ENCODE measurements at regions not wholly inside any gene's neighbourhood (a gene's known extent, or its start where the extent isn't known, plus 50 kb on each side); places are given as distances from the start of the nearest gene placed in this dataset.
"Not testable (repeated sequence)": the region's sequence is repeated elsewhere in the genome, so short reads cannot be mapped to it uniquely, and the experiment has no call there.

DNA sequence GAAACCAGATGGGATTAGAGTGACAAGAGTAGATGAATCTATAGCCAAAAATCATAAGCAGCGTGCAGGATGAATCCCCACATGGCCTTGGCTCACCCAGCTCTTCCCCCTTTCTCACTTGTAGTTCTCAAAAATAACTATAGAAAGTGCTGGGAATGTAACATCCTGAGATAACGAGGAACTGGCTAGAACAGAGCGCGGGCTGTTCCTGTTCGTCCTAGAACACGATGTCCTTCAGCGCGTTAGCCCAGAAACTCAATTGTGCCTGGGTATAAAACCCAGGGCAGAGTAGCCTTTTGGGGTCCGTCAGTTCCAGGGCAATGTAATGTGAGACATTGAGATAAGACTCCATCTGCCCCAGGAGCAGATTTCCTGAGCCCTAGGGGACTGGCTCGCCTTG, 326.2 kb downstream of the TSHZ3 start:
- no peak for DNase-seq

DNA sequence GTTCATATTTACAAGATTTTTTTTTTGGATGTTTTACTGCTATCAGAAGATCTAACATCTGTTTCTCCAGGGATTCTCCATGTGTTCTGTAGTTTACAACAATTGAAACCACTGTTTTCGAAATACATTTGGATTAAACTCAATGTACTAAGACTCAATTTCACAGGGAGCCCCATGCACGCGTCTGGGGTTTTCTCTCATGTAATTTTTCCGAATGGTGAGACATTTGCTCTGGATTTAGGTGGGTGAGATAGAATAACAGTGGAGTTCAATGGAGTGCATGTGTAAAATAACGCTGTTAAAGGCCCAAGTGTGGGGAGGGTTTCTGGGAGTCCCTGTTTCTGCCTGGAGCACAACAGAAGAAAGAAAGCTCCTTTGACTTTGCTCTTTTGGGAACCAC, 330.3 kb downstream of the TSHZ3 start:
- no peak for DNase-seq

DNA sequence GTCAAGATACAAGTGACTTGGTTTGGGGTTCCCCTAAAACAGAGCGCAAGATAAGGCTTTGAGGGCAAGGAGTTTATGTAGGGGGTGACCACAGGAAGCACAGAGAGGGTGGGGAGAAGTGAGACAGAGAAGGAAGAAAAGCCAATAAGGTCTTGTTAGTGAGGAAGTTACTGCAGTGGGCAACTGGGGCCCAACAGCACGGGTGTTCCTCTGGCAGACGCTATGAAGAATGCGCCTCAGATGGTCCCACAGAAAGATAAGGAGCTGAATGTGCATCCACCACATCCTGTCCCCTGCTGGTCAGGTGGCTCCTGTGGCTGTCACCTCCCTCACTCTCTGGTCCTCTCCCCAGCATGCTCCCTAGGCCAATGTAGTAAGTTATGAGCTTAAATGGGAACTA, 333.5 kb downstream of the TSHZ3 start:
- no peak for DNase-seq

DNA sequence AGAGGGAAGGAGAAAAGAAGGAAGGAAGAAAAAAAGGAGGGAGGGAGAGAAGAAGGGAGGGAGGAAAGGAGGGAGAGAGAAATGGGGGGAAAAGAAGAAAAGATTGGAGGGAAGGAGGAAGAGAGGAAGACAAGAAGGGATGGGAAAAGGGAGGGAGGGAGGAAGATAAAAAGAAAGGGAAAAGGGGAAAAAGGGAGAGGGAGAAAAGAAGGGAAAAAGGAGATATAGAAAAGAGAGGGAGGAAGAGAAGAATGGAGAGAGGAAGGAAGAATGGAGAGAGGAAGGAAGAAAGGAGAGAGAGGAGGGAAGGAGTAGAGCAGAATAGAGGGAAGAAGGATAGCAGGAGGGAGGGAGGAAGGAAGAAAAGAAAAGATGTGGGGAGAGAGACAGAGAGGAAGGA, 334.6 kb downstream of the TSHZ3 start:
- DNase-seq, result no peak

DNA sequence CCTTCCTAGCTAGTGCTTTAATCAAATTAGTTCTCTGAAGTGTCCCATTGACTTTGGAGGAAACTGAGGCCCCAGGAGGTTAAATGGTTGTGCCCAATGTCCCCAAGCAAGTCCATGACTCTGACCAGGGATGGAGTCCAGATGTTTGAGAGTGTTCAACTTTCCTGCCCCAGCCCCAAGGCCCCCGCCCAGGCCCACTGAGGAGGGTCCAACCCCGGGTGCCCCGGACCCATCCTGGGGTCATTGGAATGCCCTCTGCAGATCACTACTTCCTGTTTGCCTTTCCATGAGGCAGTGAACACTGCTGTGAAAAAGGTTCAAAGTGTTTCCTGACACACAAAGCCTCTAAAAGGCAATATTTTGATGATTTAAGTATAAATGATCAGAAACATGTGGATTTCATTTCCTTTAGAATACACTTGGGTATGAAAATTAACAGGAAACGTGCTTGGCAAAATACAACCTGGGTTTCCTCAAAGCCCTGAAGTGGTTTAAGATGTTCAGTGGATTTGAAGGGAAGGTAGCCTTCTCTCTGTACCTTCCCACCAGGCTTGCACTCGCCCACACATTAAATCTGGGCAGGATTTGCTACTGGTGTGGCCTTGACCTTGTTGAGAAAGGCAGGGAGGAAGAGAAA, 335.7 kb downstream of the TSHZ3 start:
- DNase-seq, result no peak

DNA sequence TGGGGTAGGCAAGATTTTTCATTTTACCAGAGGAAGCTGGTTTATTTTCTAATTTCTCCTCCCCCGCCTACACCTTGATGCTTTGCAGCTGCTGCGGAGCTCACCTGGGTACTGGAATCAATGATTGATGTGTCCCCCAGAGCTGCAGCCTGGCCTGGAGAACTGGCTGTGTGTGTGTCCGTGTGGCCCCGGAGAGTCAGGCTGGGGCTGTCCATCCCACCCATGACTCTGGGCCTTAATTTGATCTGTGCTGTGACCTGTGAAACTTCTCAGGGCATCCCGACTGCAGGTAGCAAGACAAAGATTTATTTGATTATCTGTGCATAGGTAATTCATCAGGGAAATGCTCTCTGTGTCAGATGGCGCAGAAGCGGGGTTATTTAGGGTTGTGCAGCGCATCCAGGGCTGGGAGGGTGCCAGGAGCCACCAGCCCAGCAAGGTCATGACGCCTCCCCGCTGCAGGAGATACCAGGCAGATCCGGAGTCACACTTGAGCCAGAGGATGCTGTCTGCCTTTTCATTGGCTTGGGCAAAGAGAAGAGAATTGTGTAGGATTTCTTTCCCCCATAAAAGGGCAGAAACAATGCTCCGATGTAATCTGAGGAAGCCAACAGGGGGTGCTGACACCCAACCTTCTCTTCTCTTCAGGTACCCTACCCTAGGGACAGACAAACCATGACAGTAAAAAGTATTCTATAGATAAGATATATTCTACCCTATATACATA, 346.6 kb downstream of the TSHZ3 start:
- no peak for DNase-seq

DNA sequence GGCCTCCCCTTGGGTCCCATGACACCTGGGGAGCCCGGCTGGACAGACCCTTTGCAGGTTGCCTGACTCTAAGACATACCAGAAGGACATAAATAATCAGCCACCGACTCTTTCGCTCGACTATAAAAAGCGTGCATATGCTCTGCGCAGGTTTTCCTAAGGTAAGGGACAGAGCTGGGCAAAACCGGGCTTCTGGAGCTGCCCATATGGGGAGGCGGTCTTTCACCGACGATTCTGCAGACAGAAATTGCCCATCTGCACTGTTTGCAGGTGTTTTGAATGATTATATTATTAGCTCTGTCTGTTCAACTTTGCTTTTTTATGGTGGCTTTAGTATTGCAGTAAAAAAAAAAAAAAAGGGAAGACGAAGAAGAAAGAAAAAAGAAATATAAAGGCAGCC, 347.2 kb downstream of the TSHZ3 start:
- no peak for DNase-seq

DNA sequence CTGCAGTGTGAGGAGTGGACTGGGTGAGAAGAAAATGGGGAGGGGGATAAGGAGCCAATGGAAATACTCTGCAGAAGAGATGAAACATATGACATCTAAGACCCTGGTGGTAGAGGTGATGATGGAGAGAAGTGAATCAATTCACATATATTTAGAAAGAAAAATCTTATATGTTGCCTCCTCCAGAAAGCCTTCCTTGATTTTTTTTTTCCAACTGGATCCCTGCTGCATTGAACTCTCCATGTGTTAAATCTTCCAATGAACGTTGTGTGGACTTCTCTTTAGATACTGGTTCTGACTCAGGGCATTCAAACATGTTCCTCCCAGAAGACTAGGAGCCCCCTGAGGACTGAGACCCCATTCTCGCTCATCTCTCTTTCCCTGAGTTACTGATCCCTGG, 348.3 kb downstream of the TSHZ3 start:
- DNase-seq, result no peak

DNA sequence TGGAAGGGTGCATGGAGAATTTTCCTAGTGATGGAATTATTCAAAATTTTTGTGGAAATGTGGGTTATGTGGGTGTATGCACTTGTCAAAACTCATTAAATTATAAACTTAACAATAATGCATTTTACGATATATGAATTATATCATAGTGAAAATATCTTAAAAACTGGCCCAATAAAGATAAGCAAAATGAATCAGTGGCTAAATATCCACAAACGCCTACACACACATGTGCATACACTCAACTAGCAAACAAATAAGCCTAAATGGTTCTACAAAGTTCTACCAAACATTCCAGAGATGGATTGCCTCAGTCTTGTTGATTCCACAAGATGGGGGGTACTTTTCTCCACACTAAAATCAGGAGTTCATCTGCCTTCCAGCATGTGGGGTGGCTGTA, 349.5 kb downstream of the TSHZ3 start:
- DNase-seq, result no peak

DNA sequence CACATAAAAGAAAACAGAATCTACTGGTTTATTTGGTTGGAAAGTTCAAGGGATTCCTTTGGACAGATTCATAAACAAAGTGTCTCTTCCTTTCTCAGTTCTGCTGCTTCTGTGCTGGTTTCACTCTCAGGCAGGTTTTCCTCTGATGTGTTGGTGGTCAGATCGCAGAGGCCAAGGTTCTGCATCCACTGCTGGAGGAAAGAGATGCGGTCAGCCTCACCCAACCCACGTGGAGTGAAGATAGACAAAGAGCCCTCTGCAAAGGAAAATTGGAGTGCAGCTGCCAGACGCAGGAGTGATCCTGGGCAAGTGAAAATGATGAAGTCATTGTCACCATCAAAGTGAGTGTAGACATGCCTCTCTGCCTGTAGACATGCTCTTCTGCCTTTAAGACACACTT, 352.0 kb downstream of the TSHZ3 start:
- no peak for DNase-seq

DNA sequence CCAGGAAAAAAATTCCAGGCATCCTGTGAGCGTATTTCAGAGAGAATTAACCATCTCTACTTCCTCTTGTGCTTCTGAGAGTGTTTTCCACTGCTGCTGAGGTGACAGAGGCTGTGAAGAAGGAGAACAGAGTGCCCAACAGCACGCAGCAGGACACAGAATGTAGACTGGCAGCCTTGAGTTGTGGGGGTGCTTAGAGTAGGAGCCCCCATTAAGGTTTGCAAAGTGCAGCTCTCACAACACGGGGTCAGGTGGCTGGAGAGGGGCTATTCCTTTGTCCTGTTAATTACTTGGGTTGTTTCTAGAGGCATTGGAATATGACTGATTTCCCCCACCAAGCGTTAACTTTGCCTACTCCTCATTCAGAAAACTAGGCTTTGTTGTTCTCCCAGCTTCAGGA, 370.6 kb downstream of the TSHZ3 start:
- DNase-seq, result no peak

DNA sequence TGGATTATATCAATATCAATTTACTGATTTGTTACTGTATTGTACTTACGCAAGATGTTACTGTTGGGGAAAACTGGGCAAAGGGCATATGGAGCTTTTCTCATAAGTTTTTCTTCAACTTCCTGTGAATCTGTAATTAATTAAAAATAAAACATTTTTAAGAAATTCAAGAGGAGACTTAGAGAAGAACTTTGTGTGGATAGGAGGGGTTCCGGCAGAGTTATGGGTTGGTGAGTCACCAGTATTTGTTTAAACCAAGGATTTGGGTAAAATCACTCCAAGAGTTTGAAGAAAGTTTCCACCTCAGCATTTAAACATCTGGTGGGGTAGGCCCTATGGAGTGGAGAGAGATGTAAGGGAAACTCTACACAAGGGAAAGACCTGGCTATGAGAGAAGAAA, 379.6 kb downstream of the TSHZ3 start:
- DNase-seq, result no peak

DNA sequence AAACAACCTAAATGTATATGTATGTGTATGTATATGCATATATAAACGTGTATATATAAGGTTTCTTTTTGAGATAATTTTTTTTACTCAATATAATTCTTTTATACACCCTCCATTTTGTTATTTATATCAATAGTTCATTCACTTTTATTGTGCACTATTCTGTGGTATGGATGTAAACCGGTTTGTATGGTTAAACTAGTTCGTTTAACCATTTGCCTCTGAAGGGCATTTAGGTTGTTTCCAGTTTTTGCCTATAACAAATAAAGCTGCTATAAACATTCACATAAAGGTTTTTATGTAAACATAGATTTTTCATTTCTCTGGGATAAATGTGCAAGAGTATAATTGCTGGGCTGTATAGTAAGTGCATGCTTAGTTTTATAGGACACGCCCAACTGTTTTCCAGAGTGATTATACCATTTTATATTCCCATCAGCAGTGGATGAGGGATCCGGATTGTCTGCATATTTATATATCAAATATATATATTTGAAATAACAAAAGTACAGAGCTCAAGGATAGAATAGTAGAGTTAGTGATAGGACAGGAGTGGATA, 380.3 kb downstream of the TSHZ3 start:
- DNase-seq, result no peak

DNA sequence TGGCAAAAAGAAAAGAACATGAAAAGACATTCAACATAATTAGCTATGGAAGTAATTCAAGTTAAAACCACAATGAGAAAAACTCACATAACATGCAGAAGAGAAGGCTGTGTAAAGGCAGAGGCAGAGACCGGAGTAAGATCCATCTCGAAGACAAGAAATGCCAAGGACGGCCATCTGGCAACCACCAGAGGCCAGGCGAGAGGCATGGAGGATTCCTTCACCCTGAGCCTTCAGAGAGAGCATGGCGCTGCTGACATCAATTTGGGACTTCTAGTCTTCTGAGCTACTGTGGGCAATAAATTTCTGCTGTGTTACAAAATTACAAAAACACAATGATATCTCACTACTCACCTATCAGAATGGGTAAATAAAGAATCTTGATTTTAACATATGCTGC, 381.0 kb downstream of the TSHZ3 start:
- DNase-seq, result no peak

DNA sequence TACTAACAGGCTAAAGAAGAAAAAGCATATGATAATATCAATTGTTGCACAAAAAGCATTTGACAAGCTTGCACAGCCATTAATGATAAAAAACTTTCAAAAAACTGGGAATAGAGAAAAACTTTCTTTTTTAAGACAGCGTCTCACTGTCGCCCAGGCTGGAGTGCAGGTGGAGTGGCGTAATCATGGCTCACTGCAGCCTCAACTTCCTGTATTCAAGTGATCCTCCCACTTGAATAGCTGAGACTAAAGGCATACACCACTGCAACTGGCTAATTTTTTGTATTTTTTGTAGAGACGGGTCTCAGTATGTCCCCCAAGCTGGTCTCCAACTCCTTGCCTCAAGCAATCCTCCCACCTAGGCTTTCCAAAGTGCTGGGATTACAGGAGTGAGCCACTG, 382.8 kb downstream of the TSHZ3 start:
- DNase-seq, result no peak

DNA sequence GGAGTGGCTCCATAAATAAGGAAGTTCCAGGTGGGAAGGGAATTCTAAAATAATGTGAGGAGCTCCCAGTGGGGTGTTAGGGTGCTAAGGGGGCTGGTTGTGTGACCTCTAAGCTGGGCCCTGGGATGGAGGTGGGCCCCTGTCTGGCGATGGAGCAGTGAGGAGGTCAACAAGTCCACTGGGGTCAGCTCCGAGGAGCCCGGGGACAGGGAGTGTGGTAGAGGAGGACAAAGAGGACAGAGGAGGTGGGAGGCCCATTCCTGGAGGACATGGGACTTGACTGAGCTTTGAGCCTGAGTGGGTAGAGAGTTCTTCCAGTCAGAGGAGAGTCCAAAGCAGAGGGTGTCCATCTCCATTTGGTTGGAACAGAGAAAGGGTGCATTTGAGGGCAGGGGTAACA, 390.2 kb downstream of the TSHZ3 start:
- no peak for DNase-seq

DNA sequence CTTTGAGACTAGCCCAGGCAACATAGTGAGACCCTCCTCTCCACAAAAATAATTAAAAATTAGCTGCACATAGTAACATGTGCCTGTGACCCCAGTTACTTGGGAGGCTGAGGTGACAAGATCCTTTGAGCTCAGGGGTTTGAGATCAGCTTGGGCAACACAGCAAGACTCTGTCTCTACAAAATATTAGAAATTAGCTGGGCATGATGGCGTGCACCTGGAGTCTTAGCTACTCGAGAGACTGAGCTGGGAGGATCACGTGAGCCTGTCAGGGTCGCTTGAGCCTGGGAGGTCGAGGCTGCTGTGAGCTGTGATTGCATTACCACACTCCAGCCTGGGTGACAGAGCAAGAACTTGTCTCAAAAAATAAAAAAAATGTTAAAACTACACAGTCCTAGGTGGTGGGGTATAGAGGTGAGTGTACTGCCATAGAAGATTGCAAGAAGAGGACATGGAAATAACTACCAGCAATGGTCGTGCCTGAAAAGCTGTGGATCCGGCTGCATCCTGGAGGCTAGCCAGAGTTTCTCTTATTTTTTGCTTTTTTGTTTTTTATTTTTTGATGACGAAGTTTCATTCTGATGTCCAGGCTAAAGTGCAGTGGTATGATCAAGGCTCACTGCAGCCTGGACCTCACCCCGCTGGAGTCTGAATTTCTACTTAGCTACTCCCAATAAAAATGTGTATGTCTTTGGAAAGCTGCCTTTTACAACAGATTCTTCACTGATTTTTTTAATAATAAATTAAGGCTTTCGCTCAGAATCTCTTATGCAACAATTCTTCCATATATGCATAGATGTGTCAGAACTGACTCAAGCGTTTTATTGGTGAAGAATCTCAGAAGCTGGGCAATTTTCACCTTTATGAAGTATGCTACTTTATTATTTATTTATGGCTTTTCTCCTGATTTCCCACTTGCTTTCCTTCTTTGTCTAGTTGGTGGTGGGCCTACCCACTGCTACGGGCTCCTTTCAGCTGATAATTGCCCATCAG, 393.8 kb downstream of the TSHZ3 start:
- no peak for DNase-seq

DNA sequence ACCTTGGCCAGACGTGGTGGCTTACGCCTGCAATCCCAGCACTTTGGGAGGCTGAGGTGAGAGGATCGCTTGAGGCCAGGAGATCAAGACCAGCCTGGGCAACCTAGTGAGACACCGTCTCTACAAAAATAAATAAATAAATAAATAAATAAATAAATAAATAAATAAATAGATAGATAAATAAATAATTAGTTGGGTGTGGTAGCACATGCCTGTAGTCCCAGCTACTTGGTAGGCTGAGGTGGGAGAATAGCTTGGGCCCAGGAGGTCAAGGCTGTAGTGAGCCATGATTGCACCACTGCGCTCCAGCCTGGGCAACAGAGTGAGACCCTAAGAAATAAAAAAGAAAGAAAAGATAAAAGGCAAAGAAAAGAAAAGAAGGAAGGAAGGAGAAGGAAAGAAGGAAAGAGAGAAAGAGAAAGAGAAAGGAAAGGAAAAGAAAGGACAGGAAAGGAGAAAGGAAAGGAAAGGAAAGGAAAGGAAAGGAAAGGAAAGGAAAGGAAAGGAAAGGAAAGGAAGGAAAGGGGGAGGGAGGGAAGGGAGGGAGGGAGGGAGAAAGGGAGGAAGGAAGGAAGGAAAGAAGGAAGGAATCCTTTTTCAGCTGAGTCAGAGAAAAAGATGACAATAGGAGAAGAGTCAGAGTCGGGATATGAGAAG, 404.8 kb downstream of the TSHZ3 start:
- not testable (repeated sequence) for DNase-seq

DNA sequence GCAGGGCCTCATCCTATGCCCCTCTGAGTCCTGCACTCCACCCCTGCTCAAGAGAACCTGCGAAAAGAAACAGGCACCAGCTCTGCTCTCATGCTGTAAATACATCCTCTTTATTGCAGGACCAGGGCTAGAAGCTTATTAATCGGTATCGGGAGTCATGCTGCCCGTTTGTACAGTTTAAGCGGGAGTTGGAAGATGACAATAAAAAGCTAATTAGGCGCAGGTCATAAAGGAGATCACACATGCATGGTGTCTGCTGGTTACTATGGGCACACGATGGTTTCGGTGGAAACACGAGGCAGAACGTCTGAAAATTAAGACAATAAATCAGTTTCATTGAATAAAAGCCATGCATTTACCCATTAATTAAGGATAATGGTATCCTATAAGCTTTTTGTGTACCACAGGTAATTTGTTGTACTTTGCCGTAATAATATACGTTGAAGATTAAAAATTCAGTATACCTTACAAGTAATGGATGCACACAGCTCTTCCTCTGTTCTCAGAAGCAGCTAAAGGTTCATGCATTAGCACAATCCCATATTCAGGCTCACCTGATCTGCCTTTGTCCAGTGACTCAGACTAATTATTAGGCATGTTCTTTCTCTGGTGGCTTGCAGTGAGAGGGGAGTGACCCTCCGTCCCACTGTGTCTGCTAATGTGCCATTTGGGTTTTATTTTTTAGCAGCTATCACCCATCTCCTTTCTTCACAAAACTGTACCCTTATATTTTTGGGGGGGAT, 406.0 kb downstream of the TSHZ3 start:
- DNase-seq, result no peak

DNA sequence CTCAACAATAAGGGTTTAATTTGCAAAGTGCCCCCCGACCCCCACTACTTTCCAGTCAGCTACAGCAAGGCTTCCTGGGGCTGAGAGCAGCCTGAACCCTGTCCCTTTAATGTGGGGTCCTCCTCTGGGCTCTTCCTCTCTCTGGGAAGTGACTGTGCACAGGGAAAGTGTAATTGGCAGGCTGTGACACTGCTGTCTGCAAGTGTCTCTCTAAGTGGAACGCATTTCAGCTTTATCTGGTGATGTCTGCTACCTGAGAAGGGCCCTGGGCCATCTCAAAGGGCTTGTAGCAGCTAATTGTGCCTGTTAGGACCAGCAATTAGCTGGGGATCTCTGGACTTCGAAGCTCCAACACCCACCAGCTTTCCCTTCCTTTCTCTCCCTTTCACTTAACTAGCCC, 406.6 kb downstream of the TSHZ3 start:
- no peak for DNase-seq

DNA sequence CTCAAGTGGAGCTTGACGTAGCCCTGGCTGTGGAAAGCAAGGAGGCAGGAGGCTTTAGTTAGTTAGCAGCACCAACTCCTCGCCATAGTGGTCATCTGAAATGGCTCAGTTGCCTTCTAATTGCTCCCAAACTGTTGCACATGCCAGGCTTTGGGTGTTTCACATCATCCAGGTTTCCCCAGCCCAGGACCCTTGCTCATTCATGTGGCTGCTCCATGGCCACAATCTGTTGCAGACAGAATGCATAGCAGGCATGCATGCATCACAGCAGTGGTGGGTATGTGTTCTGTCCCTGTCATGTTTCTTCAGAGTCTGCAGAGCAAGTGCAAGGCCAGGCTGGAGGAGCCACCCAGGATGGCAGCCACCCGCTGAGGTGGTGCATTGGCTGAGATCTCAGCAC, 407.6 kb downstream of the TSHZ3 start:
- DNase-seq, result no peak

DNA sequence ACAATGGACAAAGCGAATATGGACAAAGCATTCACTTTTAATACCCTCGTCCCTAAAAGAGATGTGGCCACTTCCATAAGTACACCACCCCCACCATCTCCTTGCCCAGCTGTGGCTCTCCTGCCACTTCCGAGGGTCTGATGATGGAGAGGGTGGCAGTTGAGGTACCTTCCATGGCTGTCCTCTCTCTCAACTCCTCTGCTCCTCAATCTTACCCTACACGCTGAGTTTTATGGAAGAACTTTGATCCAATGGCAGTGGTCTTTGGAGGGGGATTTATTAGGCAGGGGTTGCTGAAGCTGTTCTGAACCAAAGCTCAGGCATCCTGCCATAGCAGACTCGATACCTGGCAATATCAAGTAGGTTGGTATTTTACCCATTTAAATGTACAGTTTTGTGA, 413.0 kb downstream of the TSHZ3 start:
- no peak for DNase-seq

Measured in activated naive CD4-positive, alpha-beta T cell treated with anti-CD3 and anti-CD28 coated beads, Interleukin-2, amount 50 U/mL, for 16 hours (primary cell).